Neural cell (in vitro differentiated cells): ENCODE measurements at regions not wholly inside any gene's neighbourhood (a gene's known extent, or its start where the extent isn't known, plus 50 kb on each side); places are given as distances from the start of the nearest gene placed in this dataset.

Experiments used
- H2AFZ ChIP-seq: fragments of 200-600, 300-800 bp; sonication (generic), shearing (Covaris generic); 2 replicates; pipeline ENCODE4 v1.6.0; 2014; ENCODE audit warnings: low read depth, mild to moderate bottlenecking, antibody characterized with exemption, low read length, moderate library complexity
- H3F3A ChIP-seq: fragments of 200-600 bp; shearing (Covaris generic); 2 replicates; pipeline ENCODE4 v1.6.1; 2016; ENCODE audit warnings: mild to moderate bottlenecking, moderate library complexity, mixed read lengths, antibody characterized with exemption, low read length; ENCODE audit not compliant: insufficient read depth, poor library complexity, severe bottlenecking
- H3K27ac ChIP-seq: fragments of 200-600, 300-800 bp; sonication (generic), shearing (Covaris generic); 2 replicates; pipeline ENCODE4 v1.5.1; 2014; ENCODE audit warnings: mild to moderate bottlenecking, low read length, moderate library complexity
- H3K27me3 ChIP-seq: fragments of 300-800, 200-600 bp; sonication (generic), shearing (Covaris generic); 2 replicates; pipeline ENCODE4 v1.6.0; 2014; ENCODE audit warnings: mild to moderate bottlenecking, low read depth, low read length, moderate library complexity; ENCODE audit not compliant: insufficient read depth
- H3K36me3 ChIP-seq: fragments of 300-800, 200-600 bp; sonication (generic), shearing (Covaris generic); 2 replicates; pipeline ENCODE4 v1.5.1; 2014; ENCODE audit warnings: mild to moderate bottlenecking, antibody characterized with exemption, low read length, moderate library complexity; ENCODE audit not compliant: insufficient read depth
- H3K4me2 ChIP-seq: fragments of 300-800, 200-600 bp; sonication (generic), shearing (Covaris generic); 2 replicates; pipeline ENCODE4 v1.6.0; 2014; ENCODE audit warnings: mild to moderate bottlenecking, low read length
- H3K4me3 ChIP-seq: fragments of 300-800, 200-600 bp; sonication (generic), shearing (Covaris generic); 2 replicates; pipeline ENCODE4 v1.5.1; 2014; ENCODE audit warnings: mild to moderate bottlenecking, low read length, moderate library complexity
- H3K79me2 ChIP-seq: fragments of 200-600 bp; shearing (Covaris generic); replicated peaks from 2 replicates; pipeline ENCODE4 v1.6.0; 2014; ENCODE audit warnings: mild to moderate bottlenecking, low read length, moderate library complexity; ENCODE audit not compliant: insufficient read depth
- H3K9ac ChIP-seq: fragments of 300-800, 200-600 bp; sonication (generic), shearing (Covaris generic); 2 replicates; pipeline ENCODE4 v1.6.1; 2016; ENCODE audit warnings: mild to moderate bottlenecking, low read length, mixed read lengths
- H3K9me2 ChIP-seq: fragments of 200-600 bp; shearing (Covaris generic); 2 replicates; pipeline ENCODE4 v1.6.1; 2016; ENCODE audit warnings: mild to moderate bottlenecking, low read length, mixed read lengths; ENCODE audit not compliant: insufficient read depth
- H3K9me3 ChIP-seq: fragments of 200-600, 300-800 bp; sonication (generic), shearing (Covaris generic); 2 replicates; pipeline ENCODE4 v1.6.1; 2016; ENCODE audit warnings: mild to moderate bottlenecking, mixed run types, low read length, moderate library complexity, mixed read lengths
- H4K20me1 ChIP-seq: fragments of 200-600 bp; shearing (Covaris generic); 2 replicates; pipeline ENCODE4 v1.6.1; 2016; ENCODE audit warnings: mild to moderate bottlenecking, mixed run types; ENCODE audit not compliant: insufficient read depth
- EP300 ChIP-seq: fragments of 450-650 bp; conservative IDR thresholded peaks from 2 replicates; pipeline ENCODE4 v1.6.1; 2014; ENCODE audit warnings: antibody characterized with exemption, mild to moderate bottlenecking, moderate library complexity; ENCODE audit not compliant: poor library complexity, severe bottlenecking
- EZH2 ChIP-seq: fragments of 200-600, 300-800 bp; shearing (Covaris generic), sonication (generic); IDR thresholded peaks from 2 replicates; pipeline ENCODE4 v1.6.1; 2014; ENCODE audit warnings: antibody characterized with exemption, low read length, borderline replicate concordance, mild to moderate bottlenecking; ENCODE audit not compliant: insufficient read depth, poor library complexity, severe bottlenecking
- MXI1 ChIP-seq: fragments of 450-650 bp; conservative IDR thresholded peaks from 2 replicates; pipeline ENCODE4 v1.6.1; 2014; ENCODE audit warnings: antibody characterized with exemption, mild to moderate bottlenecking; ENCODE audit not compliant: poor library complexity, severe bottlenecking
- POLR2AphosphoS5 ChIP-seq: IDR thresholded peaks from 2 replicates; pipeline ENCODE4 v1.6.1; 2012
- RAD21 ChIP-seq: fragments of 450-650 bp; conservative IDR thresholded peaks from 2 replicates; pipeline ENCODE4 v1.6.1; 2014; ENCODE audit warnings: antibody characterized with exemption, mild to moderate bottlenecking, moderate library complexity
- SMC3 ChIP-seq: fragments of 450-650 bp; conservative IDR thresholded peaks from 2 replicates; pipeline ENCODE4 v1.6.1; 2014; ENCODE audit warnings: antibody characterized with exemption, mild to moderate bottlenecking, moderate library complexity; ENCODE audit not compliant: poor library complexity
- TAF1 ChIP-seq: IDR thresholded peaks from 2 replicates; pipeline ENCODE4 v1.6.1; 2012; ENCODE audit warnings: low read depth
- TF ChIP-seq, protein P1 (sequence below): IDR thresholded peaks from 2 replicates; pipeline ENCODE4 v1.6.1; 2012; ENCODE audit warnings: borderline replicate concordance
- TF ChIP-seq, protein P2 (sequence below): fragments of 450-650 bp; IDR thresholded peaks from 2 replicates; pipeline ENCODE4 v1.5.1; 2014; ENCODE audit warnings: antibody characterized with exemption, mild to moderate bottlenecking, moderate library complexity; ENCODE audit not compliant: poor library complexity, severe bottlenecking

DNA sequence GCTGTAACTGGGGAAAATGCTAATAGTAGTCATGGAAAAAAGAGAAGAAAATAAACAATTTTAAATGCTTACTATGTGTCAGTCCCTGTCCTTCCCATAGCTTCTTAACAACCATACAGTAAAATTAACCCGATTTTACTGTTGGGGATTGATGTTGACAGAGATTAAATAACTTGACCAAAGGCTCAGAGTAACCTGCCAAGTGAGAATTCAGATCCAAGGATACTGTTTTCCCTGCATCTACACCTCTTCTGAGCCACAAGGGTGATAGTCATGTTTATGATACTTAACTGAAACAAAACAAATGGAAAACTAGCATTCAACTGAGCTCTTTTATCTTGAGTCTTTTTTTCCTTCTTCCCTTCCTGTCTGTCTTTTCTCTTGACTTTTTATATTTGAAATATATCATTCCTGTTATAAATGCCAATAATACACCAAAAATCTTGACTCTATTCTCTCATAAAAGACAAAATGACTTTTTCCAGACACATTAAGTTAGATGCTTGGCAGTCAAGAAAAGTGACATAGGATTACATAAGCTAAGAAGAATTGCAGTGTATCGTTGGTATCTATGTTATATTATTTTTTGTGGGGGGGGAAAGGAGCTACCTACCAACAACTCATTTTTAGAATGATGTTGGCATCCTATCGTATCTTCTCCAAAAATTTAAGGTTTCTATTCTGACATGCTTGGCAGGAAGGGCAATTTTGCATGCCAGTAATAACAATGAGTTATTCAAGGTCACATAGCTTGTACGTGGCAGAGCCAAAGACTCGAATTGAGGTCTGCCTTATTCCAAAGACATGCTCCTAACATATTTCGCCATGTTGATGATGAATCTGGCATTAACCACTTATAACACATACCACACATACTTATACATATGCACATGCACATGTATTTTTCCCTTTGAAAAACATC lies 306.6 kb upstream of the KCNH8 start:
- Histone ChIP-seq H3K9me2 (no peaks in the 10 kb centered on the region), H2AFZ (no peak overlapping the region), H3K27ac (no peak overlapping the region), H3K4me3 (no peak overlapping the region), H3K79me2 (no peaks in the 10 kb centered on the region), H3K9ac (no peak overlapping the region), H3K27me3 (no peaks in the 10 kb centered on the region), H3K9me3 (no peaks in the 10 kb centered on the region), H3K4me2 (no peak overlapping the region), H4K20me1 (no peaks in the 10 kb centered on the region), H3F3A (no peaks in the 10 kb centered on the region), H3K36me3 (no peaks in the 10 kb centered on the region)
- TF ChIP-seq MXI1 (no peak), SMC3 (no peak), POLR2AphosphoS5 (no peak), EP300 (no peak), EZH2 (no peak), TAF1 (no peak), RAD21 (no peak)
- TF ChIP-seq, protein P1, sequence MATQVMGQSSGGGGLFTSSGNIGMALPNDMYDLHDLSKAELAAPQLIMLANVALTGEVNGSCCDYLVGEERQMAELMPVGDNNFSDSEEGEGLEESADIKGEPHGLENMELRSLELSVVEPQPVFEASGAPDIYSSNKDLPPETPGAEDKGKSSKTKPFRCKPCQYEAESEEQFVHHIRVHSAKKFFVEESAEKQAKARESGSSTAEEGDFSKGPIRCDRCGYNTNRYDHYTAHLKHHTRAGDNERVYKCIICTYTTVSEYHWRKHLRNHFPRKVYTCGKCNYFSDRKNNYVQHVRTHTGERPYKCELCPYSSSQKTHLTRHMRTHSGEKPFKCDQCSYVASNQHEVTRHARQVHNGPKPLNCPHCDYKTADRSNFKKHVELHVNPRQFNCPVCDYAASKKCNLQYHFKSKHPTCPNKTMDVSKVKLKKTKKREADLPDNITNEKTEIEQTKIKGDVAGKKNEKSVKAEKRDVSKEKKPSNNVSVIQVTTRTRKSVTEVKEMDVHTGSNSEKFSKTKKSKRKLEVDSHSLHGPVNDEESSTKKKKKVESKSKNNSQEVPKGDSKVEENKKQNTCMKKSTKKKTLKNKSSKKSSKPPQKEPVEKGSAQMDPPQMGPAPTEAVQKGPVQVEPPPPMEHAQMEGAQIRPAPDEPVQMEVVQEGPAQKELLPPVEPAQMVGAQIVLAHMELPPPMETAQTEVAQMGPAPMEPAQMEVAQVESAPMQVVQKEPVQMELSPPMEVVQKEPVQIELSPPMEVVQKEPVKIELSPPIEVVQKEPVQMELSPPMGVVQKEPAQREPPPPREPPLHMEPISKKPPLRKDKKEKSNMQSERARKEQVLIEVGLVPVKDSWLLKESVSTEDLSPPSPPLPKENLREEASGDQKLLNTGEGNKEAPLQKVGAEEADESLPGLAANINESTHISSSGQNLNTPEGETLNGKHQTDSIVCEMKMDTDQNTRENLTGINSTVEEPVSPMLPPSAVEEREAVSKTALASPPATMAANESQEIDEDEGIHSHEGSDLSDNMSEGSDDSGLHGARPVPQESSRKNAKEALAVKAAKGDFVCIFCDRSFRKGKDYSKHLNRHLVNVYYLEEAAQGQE: no peak
- TF ChIP-seq, protein P2, sequence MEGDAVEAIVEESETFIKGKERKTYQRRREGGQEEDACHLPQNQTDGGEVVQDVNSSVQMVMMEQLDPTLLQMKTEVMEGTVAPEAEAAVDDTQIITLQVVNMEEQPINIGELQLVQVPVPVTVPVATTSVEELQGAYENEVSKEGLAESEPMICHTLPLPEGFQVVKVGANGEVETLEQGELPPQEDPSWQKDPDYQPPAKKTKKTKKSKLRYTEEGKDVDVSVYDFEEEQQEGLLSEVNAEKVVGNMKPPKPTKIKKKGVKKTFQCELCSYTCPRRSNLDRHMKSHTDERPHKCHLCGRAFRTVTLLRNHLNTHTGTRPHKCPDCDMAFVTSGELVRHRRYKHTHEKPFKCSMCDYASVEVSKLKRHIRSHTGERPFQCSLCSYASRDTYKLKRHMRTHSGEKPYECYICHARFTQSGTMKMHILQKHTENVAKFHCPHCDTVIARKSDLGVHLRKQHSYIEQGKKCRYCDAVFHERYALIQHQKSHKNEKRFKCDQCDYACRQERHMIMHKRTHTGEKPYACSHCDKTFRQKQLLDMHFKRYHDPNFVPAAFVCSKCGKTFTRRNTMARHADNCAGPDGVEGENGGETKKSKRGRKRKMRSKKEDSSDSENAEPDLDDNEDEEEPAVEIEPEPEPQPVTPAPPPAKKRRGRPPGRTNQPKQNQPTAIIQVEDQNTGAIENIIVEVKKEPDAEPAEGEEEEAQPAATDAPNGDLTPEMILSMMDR: no peak

- Histone ChIP-seq H3K79me2 (no peaks in the 10 kb centered on the region), H3K9me2 (no peaks in the 10 kb centered on the region), H3K4me2 (no peak overlapping the region), H3K27ac (no peak overlapping the region), H3K9me3 (no peaks in the 10 kb centered on the region), H2AFZ (no peak overlapping the region), H3K4me3 (no peak overlapping the region), H4K20me1 (no peaks in the 10 kb centered on the region), H3K9ac (no peak overlapping the region), H3K27me3 (no peaks in the 10 kb centered on the region), H3K36me3 (no peaks in the 10 kb centered on the region), H3F3A (no peaks in the 10 kb centered on the region)
- TF ChIP-seq POLR2AphosphoS5 (no peak), EZH2 (no peak), SMC3 (no peak), TAF1 (no peak), MXI1 (no peak), RAD21 (no peak), EP300 (no peak)
- TF ChIP-seq, protein P2: no peak
- TF ChIP-seq, protein P1: no peak
Observed at GRCh38 chr3:18840535-18841137, 307.7 kb upstream of the KCNH8 start.
